Upper lobe of left lung (tissue), 4 donors: ENCODE measurements at regions not wholly inside any gene's neighbourhood (a gene's known extent, or its start where the extent isn't known, plus 50 kb on each side); places are given as distances from the start of the nearest gene placed in this dataset.

Experiments
- EP300 ChIP-seq, 4 donors: sonication (generic); formaldehyde crosslinking; IDR thresholded peaks; one replicate each; pipeline ENCODE4 v1.5.1; 2017; ENCODE audit warnings: antibody characterized with exemption in 4 of 4, control low read depth in 2 of 4
- TF ChIP-seq, protein P1 (sequence below), 6 experiments: fragments of 450-650 bp in 4 of 6; fragments of 200-600 bp in 2 of 6; sonication (generic) in 2 of 6; IDR thresholded peaks; one replicate each; pipeline ENCODE4 v1.5.1; 2016 to 2019; ENCODE audit warnings: antibody characterized with exemption in 6 of 6

DNA sequence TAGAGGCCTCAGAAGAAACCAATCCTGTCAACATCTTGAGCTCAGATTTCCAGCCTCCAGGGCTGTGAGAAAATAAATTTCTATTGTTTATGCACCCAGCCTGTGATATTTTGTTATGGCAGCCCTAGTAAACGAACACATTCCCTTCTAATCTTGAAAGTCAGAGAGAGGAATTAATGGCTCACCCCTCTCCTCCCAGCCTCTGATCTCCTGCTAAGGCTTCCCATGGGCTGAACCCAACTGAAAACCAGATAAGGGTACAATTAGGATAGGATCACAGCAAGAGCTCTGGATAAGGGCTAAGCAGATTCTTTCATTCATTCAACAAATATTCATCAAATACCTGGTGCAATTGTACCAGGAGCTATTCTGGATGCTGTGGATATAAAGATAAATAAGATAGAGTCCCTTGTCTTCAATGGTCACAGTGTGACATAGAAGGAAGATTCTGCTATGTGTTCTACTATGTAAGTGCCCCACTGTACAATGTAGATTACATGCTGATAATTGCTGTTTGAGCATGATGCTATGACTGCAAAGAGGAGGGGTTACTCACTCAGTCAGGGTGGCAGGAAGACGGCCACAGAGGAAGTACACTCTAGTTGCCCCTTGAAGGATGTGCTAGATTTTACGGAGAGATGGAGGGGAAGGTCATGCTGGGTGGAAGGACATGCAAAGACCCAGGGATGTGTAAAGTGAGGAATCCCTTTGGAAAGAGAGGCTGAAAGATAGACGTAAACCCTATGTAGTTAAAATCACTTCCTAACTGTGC is 203.3 kb upstream of the JUN start:
- TF ChIP-seq, protein P1, sequence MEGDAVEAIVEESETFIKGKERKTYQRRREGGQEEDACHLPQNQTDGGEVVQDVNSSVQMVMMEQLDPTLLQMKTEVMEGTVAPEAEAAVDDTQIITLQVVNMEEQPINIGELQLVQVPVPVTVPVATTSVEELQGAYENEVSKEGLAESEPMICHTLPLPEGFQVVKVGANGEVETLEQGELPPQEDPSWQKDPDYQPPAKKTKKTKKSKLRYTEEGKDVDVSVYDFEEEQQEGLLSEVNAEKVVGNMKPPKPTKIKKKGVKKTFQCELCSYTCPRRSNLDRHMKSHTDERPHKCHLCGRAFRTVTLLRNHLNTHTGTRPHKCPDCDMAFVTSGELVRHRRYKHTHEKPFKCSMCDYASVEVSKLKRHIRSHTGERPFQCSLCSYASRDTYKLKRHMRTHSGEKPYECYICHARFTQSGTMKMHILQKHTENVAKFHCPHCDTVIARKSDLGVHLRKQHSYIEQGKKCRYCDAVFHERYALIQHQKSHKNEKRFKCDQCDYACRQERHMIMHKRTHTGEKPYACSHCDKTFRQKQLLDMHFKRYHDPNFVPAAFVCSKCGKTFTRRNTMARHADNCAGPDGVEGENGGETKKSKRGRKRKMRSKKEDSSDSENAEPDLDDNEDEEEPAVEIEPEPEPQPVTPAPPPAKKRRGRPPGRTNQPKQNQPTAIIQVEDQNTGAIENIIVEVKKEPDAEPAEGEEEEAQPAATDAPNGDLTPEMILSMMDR (IDR thresholded peaks at IDR 0.05) = no peak
- TF ChIP-seq EP300 (IDR thresholded peaks at IDR 0.05) = no peak
